Colonic mucosa (tissue), 4 donors: ENCODE measurements at regions not wholly inside any gene's neighbourhood (a gene's known extent, or its start where the extent isn't known, plus 50 kb on each side); places are given as distances from the start of the nearest gene placed in this dataset.
"Not testable (repeated sequence)": the region's sequence is repeated elsewhere in the genome, so short reads cannot be mapped to it uniquely, and the experiment has no call there.

ENCODE experiments used
- DNase-seq: peaks from one replicate; pipeline ENCODE4 v3.0.0-alpha.2; 2020
- H3K27ac ChIP-seq: fragments of 200-600 bp; one replicate; pipeline ENCODE4 v1.8.0; 2021
- H3K27me3 ChIP-seq: fragments of 200-600 bp; one replicate; pipeline ENCODE4 v1.8.0; 2021
- H3K36me3 ChIP-seq: fragments of 200-600 bp; one replicate; pipeline ENCODE4 v1.8.0; 2021
- H3K4me1 ChIP-seq: fragments of 200-600 bp; one replicate; pipeline ENCODE4 v1.8.0; 2021; ENCODE audit warnings: mild to moderate bottlenecking
- H3K4me3 ChIP-seq: fragments of 200-600 bp; one replicate; pipeline ENCODE4 v1.8.0; 2021
- H3K9ac ChIP-seq, 2 donors: one replicate each; pipeline ENCODE4 v1.7.0; 2013; ENCODE audit warnings: control low read depth in 2 of 2, low read depth in 2 of 2, low read length in 2 of 2
- H3K9me3 ChIP-seq: fragments of 200-600 bp; one replicate; pipeline ENCODE4 v1.8.0; 2021
- intact Hi-C: fragments of 100-400 bp; cut with DNase I; formaldehyde crosslinking; loops from one replicate; pipeline ENCODE4 v1.14.1; 2022
- TF ChIP-seq, protein P1 (sequence below): fragments of 200-600 bp; IDR thresholded peaks from one replicate; pipeline ENCODE4 v1.8.0; 2022; ENCODE audit warnings: antibody characterized with exemption, mild to moderate bottlenecking
- donor health status: healthy.
- donor health status: DM: no; HTN: no; CAD: no.
- donor health status: DM: no; HTN: no; CAD: no.

- H3K4me3 ChIP-seq = no peak overlapping the region
- intact Hi-C loops = no loop called here
- TF ChIP-seq, protein P1, sequence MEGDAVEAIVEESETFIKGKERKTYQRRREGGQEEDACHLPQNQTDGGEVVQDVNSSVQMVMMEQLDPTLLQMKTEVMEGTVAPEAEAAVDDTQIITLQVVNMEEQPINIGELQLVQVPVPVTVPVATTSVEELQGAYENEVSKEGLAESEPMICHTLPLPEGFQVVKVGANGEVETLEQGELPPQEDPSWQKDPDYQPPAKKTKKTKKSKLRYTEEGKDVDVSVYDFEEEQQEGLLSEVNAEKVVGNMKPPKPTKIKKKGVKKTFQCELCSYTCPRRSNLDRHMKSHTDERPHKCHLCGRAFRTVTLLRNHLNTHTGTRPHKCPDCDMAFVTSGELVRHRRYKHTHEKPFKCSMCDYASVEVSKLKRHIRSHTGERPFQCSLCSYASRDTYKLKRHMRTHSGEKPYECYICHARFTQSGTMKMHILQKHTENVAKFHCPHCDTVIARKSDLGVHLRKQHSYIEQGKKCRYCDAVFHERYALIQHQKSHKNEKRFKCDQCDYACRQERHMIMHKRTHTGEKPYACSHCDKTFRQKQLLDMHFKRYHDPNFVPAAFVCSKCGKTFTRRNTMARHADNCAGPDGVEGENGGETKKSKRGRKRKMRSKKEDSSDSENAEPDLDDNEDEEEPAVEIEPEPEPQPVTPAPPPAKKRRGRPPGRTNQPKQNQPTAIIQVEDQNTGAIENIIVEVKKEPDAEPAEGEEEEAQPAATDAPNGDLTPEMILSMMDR = no peak
- no peaks in the 10 kb centered on the region for H3K9me3 ChIP-seq
- no peak for DNase-seq
- H3K27me3 ChIP-seq = no peaks in the 10 kb centered on the region
- no peak overlapping the region for H3K9ac ChIP-seq
- no peak overlapping the region for H3K27ac ChIP-seq
- no peaks in the 10 kb centered on the region for H3K36me3 ChIP-seq
- H3K4me1 ChIP-seq = no peaks in the 10 kb centered on the region
Observed at GRCh38 chr1:14429577-14429976, 168.9 kb upstream of the KAZN start.

GRCh38 chr1:14432728-14433127 lies 165.8 kb upstream of the KAZN start:
- H3K27ac ChIP-seq, intact Hi-C loops, H3K4me1 ChIP-seq, H3K27me3 ChIP-seq, DNase-seq, H3K4me3 ChIP-seq, H3K36me3 ChIP-seq, H3K9me3 ChIP-seq, H3K9ac ChIP-seq: not testable (repeated sequence)

GRCh38 chr1:14435368-14436023 lies 163.0 kb upstream of the KAZN start:
- H3K36me3 ChIP-seq = no peaks in the 10 kb centered on the region
- DNase-seq = no peak
- H3K4me1 ChIP-seq = no peaks in the 10 kb centered on the region
- TF ChIP-seq, protein P1 = no peak
- intact Hi-C loops = no loop called here
- no peaks in the 10 kb centered on the region for H3K9me3 ChIP-seq
- H3K4me3 ChIP-seq = no peak overlapping the region
- no peak overlapping the region for H3K27ac ChIP-seq
- no peaks in the 10 kb centered on the region for H3K27me3 ChIP-seq
- no peak overlapping the region for H3K9ac ChIP-seq

- Histone ChIP-seq H3K9me3 (no peaks in the 10 kb centered on the region), H3K4me3 (no peak overlapping the region), H3K9ac (no peak overlapping the region), H3K27me3 (no peaks in the 10 kb centered on the region), H3K36me3 (no peaks in the 10 kb centered on the region), H3K4me1 (no peaks in the 10 kb centered on the region), H3K27ac (no peak overlapping the region)
- DNase-seq = no peak
- TF ChIP-seq, protein P1 = no peak
- intact Hi-C loops = no loop called here
Observed at GRCh38 chr1:14437417-14437918, 161.0 kb upstream of the KAZN start.

DNA sequence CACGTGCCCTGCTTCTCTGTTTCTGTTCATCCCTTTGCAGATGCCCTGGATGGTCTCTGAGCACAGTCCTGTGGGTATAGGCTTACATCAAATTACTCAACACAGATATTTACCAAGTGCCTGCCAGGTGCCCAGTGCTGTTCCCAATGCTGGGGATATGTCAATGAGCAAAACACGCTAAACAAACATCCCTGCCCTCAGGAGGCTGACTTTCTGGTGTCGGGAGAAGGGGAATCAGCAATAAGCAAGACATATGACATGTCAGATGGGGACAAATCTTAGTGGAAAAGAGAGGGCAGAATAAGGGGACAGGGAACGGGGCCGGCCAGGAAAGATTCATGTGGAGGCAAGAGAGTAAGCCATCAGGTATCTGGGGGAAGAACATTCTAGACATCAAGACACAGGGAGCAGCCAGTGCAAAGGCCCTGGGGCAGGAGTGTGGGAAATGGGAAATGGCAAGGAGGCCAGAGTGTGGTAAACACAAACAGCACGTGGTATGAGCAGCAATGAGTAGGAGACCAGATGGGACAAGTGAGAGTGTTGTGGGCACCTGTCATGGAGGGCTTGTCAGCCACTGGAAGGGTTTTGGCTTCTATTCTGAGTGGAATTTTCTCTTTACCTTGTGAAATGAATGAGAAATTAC lies 160.2 kb upstream of the KAZN start:
- H3K4me1 ChIP-seq = no peaks in the 10 kb centered on the region
- H3K4me3 ChIP-seq = no peak overlapping the region
- no peak overlapping the region for H3K27ac ChIP-seq
- TF ChIP-seq, protein P1 = no peak
- no peak for DNase-seq
- no peak overlapping the region for H3K9ac ChIP-seq
- no peaks in the 10 kb centered on the region for H3K36me3 ChIP-seq
- no peaks in the 10 kb centered on the region for H3K9me3 ChIP-seq
- H3K27me3 ChIP-seq = no peaks in the 10 kb centered on the region
- intact Hi-C loops = no loop called here

- Histone ChIP-seq H3K9me3 (no peaks in the 10 kb centered on the region), H3K27ac (no peak overlapping the region), H3K9ac (no peak overlapping the region), H3K36me3 (no peaks in the 10 kb centered on the region), H3K4me1 (no peaks in the 10 kb centered on the region), H3K4me3 (no peak overlapping the region), H3K27me3 (no peaks in the 10 kb centered on the region)
- no peak for DNase-seq
- TF ChIP-seq, protein P1 = no peak
- intact Hi-C loops = no loop called here
Observed at GRCh38 chr1:14439015-14439414, 159.5 kb upstream of the KAZN start.
